NCI-H345 treated with DMSO at 0.1 percent for 48 hours (cell line): ENCODE measurements at regions not wholly inside any gene's neighbourhood (a gene's known extent, or its start where the extent isn't known, plus 50 kb on each side); places are given as distances from the start of the nearest gene placed in this dataset.

Source experiments
- DNase-seq: peaks from one replicate; lab custom pipeline; 2025; ENCODE audit not compliant: unreplicated experiment; lab: John Stamatoyannopoulos, UW

GRCh38 chr7:36029853-36030515 is 123.1 kb upstream of the EEPD1 start:
- DNase-seq, result no peak

- no peak for DNase-seq
Observed at GRCh38 chr7:36032361-36032818, 120.7 kb upstream of the EEPD1 start.

- no peak for DNase-seq
Observed at GRCh38 chr7:36034020-36034419, 119.0 kb upstream of the EEPD1 start.

GRCh38 chr7:36035186-36035585 is 117.9 kb upstream of the EEPD1 start:
- DNase-seq, result no peak

- no peak for DNase-seq
Observed at GRCh38 chr7:36036590-36036989, 116.5 kb upstream of the EEPD1 start.

- DNase-seq, result no peak
Observed at GRCh38 chr7:36037121-36037662, 115.9 kb upstream of the EEPD1 start.

GRCh38 chr7:36038063-36038721 is 114.9 kb upstream of the EEPD1 start:
- DNase-seq, result no peak

- DNase-seq, result no peak
Observed at GRCh38 chr7:36039243-36039642, 113.8 kb upstream of the EEPD1 start.

- DNase-seq, result no peak
Observed at GRCh38 chr7:36039671-36040070, 113.4 kb upstream of the EEPD1 start.

GRCh38 chr7:36040679-36041078 is 112.4 kb upstream of the EEPD1 start:
- no peak for DNase-seq

GRCh38 chr7:36044101-36044892 is 108.8 kb upstream of the EEPD1 start:
- no peak for DNase-seq

- no peak for DNase-seq
Observed at GRCh38 chr7:36045326-36045725, 107.7 kb upstream of the EEPD1 start.

GRCh38 chr7:36045830-36046341 is 107.2 kb upstream of the EEPD1 start:
- no peak for DNase-seq

GRCh38 chr7:36047091-36047658 is 105.9 kb upstream of the EEPD1 start:
- DNase-seq, result no peak

GRCh38 chr7:36048141-36048901 is 104.7 kb upstream of the EEPD1 start:
- DNase-seq, result no peak

- no peak for DNase-seq
Observed at GRCh38 chr7:36048902-36049240, 104.2 kb upstream of the EEPD1 start.

GRCh38 chr7:36051501-36051900 is 101.6 kb upstream of the EEPD1 start:
- DNase-seq, result peak; percentile 32

GRCh38 chr7:36053589-36053988 is 99.5 kb upstream of the EEPD1 start:
- no peak for DNase-seq

GRCh38 chr7:36054637-36055036 is 98.4 kb upstream of the EEPD1 start:
- DNase-seq, result no peak

- DNase-seq, result no peak
Observed at GRCh38 chr7:36055207-36055606, 97.8 kb upstream of the EEPD1 start.

GRCh38 chr7:36057323-36057722 is 95.7 kb upstream of the EEPD1 start:
- no peak for DNase-seq
